Breast epithelium (tissue), 4 donors: ENCODE measurements at regions not wholly inside any gene's neighbourhood (a gene's known extent, or its start where the extent isn't known, plus 50 kb on each side); places are given as distances from the start of the nearest gene placed in this dataset.

Experiments
- DNase-seq, 2 donors: peaks; one replicate each; pipeline ENCODE4 v3.0.0-alpha.2; 2019; ENCODE audit warnings: low spot score in 2 of 2
- H3K27ac ChIP-seq, 2 donors: fragments of 200-600 bp; sonication (generic) in 1 of 2; one replicate each; pipeline ENCODE4 v1.5.1; 2016 to 2019; ENCODE audit warnings: mild to moderate bottlenecking in 1 of 2
- H3K27me3 ChIP-seq, 2 donors: fragments of 200-600 bp; sonication (generic) in 1 of 2; one replicate each; pipeline versions ENCODE4 v1.5.1 to v1.6.0; 2017 to 2019; ENCODE audit warnings: control low read depth in 1 of 2, mild to moderate bottlenecking in 1 of 2
- H3K36me3 ChIP-seq: fragments of 200-600 bp; one replicate; pipeline ENCODE4 v1.5.1; 2019
- H3K4me1 ChIP-seq, 2 donors: fragments of 200-600 bp; sonication (generic); one replicate each; pipeline ENCODE4 v1.5.1; 2016 to 2019; ENCODE audit warnings: control low read depth in 1 of 2
- H3K4me3 ChIP-seq, 3 donors: fragments of 200-600 bp; sonication (generic); 1 replicate in 2 of 3; 2 replicates in 1 of 3; pipeline ENCODE4 v1.5.1; 2016 to 2019; ENCODE audit warnings: mild to moderate bottlenecking in 3 of 3, moderate library complexity in 2 of 3
- H3K9me3 ChIP-seq, 2 donors: fragments of 200-600 bp; sonication (generic) in 1 of 2; one replicate each; pipeline ENCODE4 v1.5.1; 2016 to 2019; ENCODE audit warnings: control low read depth in 1 of 2
- CTCF ChIP-seq, 3 donors: fragments of 450-650 bp; IDR thresholded peaks; one replicate each; pipeline ENCODE4 v1.5.1; 2016 to 2017; ENCODE audit warnings: antibody characterized with exemption in 3 of 3, mild to moderate bottlenecking in 3 of 3, moderate library complexity in 3 of 3
- POLR2A ChIP-seq: fragments of 450-650 bp; IDR thresholded peaks from one replicate; pipeline ENCODE4 v1.6.1; 2016; ENCODE audit warnings: antibody characterized with exemption, mild to moderate bottlenecking, moderate library complexity
- POLR2AphosphoS5 ChIP-seq, 3 donors: sonication (generic); formaldehyde crosslinking; IDR thresholded peaks; one replicate each; pipeline ENCODE4 v1.6.1; 2017; ENCODE audit warnings: antibody characterized with exemption in 3 of 3
- intact Hi-C: fragments of 100-400 bp; cut with DNase I; formaldehyde crosslinking; loops from one replicate; pipeline ENCODE4 v1.15.1; 2023; ENCODE audit warnings: low total_unique reads

GRCh38 chr9:23081377-23081776, 634.8 kb downstream of the DMRTA1 start:
- Histone ChIP-seq H3K9me3 (no peaks in the 10 kb centered on the region), H3K27ac (no peak overlapping the region), H3K27me3 (no peaks in the 10 kb centered on the region), H3K36me3 (no peaks in the 10 kb centered on the region), H3K4me1 (no peaks in the 10 kb centered on the region), H3K4me3 (no peak overlapping the region)
- intact Hi-C loops, result loop anchor here (10.0 kb wide), 1 partner anchor 983 kb away; no protein-coding TSS in a partner anchor
- no peak for DNase-seq
- TF ChIP-seq POLR2AphosphoS5 (IDR thresholded peaks at IDR 0.05), result no peak
- TF ChIP-seq CTCF (IDR thresholded peaks at IDR 0.05), result no peak
- TF ChIP-seq POLR2A, result no peak

GRCh38 chr9:23088932-23089364, 642.3 kb downstream of the DMRTA1 start:
- Histone ChIP-seq H3K27ac (no peak overlapping the region), H3K36me3 (no peaks in the 10 kb centered on the region), H3K4me1 (no peaks in the 10 kb centered on the region), H3K4me3 (no peak overlapping the region), H3K27me3 (no peaks in the 10 kb centered on the region), H3K9me3 (no peaks in the 10 kb centered on the region)
- intact Hi-C loops, result loop anchor here (10.0 kb wide), 1 partner anchor 976 kb away; no protein-coding TSS in a partner anchor
- DNase-seq, result no peak
- TF ChIP-seq POLR2AphosphoS5 (IDR thresholded peaks at IDR 0.05) (no peak), CTCF (IDR thresholded peaks at IDR 0.05) (no peak), POLR2A (no peak)

GRCh38 chr9:23117616-23118015, 671.0 kb downstream of the DMRTA1 start:
- no peaks in the 10 kb centered on the region for H3K4me1 ChIP-seq
- no peaks in the 10 kb centered on the region for H3K9me3 ChIP-seq
- no peak for DNase-seq
- intact Hi-C loops, result loop anchor here (1.0 to 10.0 kb wide), 2 partner anchors 12 to 1583 kb away; no protein-coding TSS in a partner anchor
- no peak for TF ChIP-seq CTCF (IDR thresholded peaks at IDR 0.05)
- no peak for TF ChIP-seq POLR2AphosphoS5 (IDR thresholded peaks at IDR 0.05)
- TF ChIP-seq POLR2A, result no peak
- H3K36me3 ChIP-seq, result no peaks in the 10 kb centered on the region
- H3K27ac ChIP-seq, result no peak overlapping the region
- H3K27me3 ChIP-seq, result no peaks in the 10 kb centered on the region
- no peak overlapping the region for H3K4me3 ChIP-seq

- Histone ChIP-seq H3K36me3 (no peaks in the 10 kb centered on the region), H3K27ac (no peak overlapping the region), H3K9me3 (no peaks in the 10 kb centered on the region), H3K4me1 (no peaks in the 10 kb centered on the region), H3K27me3 (no peaks in the 10 kb centered on the region), H3K4me3 (no peak overlapping the region)
- no peak for TF ChIP-seq CTCF (IDR thresholded peaks at IDR 0.05)
- TF ChIP-seq POLR2AphosphoS5 (IDR thresholded peaks at IDR 0.05), result no peak
- TF ChIP-seq POLR2A, result no peak
- intact Hi-C loops, result no loop called here
- no peak for DNase-seq
Observed at GRCh38 chr9:23120630-23121029, 674.0 kb downstream of the DMRTA1 start.

GRCh38 chr9:23123048-23123632, 676.5 kb downstream of the DMRTA1 start:
- no peaks in the 10 kb centered on the region for H3K9me3 ChIP-seq
- no peak for DNase-seq
- intact Hi-C loops, result no loop called here
- no peak overlapping the region for H3K4me3 ChIP-seq
- no peaks in the 10 kb centered on the region for H3K36me3 ChIP-seq
- no peak overlapping the region for H3K27ac ChIP-seq
- TF ChIP-seq CTCF (IDR thresholded peaks at IDR 0.05) (peak; percentile 23 to 49 (median 26)), POLR2A (no peak)
- H3K4me1 ChIP-seq, result no peaks in the 10 kb centered on the region
- H3K27me3 ChIP-seq, result no peaks in the 10 kb centered on the region
